Upper lobe of left lung (tissue), 6 donors: ENCODE measurements at regions not wholly inside any gene's neighbourhood (a gene's known extent, or its start where the extent isn't known, plus 50 kb on each side); places are given as distances from the start of the nearest gene placed in this dataset.
"Not testable (repeated sequence)": the region's sequence is repeated elsewhere in the genome, so short reads cannot be mapped to it uniquely, and the experiment has no call there.

ENCODE experiments used
- ATAC-seq, 2 donors: fragments of 200-7000 bp; cut with Tn5 transposase; one replicate each; pipeline ENCODE4 v1.9.1; 2022; ENCODE audit warnings: mild to moderate bottlenecking in 2 of 2, moderate library complexity in 2 of 2; ENCODE audit not compliant: low FRiP score in 2 of 2
- DNase-seq, 2 donors: peaks; one replicate each; pipeline ENCODE4 v3.0.0-alpha.2; 2019 to 2020
- H3K27ac ChIP-seq, 4 donors: fragments of 200-600 bp; sonication (generic); one replicate each; pipeline ENCODE4 v1.5.1; 2016 to 2019
- H3K27me3 ChIP-seq, 4 donors: fragments of 200-600 bp; sonication (generic); one replicate each; pipeline ENCODE4 v1.5.1; 2017 to 2019
- H3K36me3 ChIP-seq, 4 donors: fragments of 200-600 bp; sonication (generic); one replicate each; pipeline ENCODE4 v1.5.1; 2016 to 2019
- H3K4me1 ChIP-seq, 4 donors: fragments of 200-600 bp; sonication (generic); one replicate each; pipeline ENCODE4 v1.5.1; 2018 to 2019
- H3K4me3 ChIP-seq, 4 donors: fragments of 200-600 bp; sonication (generic); one replicate each; pipeline ENCODE4 v1.5.1; 2017 to 2019; ENCODE audit warnings: mild to moderate bottlenecking in 2 of 4, moderate library complexity in 1 of 4
- H3K9me3 ChIP-seq, 4 donors: fragments of 200-600 bp; sonication (generic); one replicate each; pipeline ENCODE4 v1.5.1; 2018 to 2019
- CTCF ChIP-seq, 6 experiments: fragments of 450-650 bp in 4 of 6; fragments of 200-600 bp in 2 of 6; sonication (generic) in 2 of 6; IDR thresholded peaks; one replicate each; pipeline ENCODE4 v1.5.1; 2016 to 2019; ENCODE audit warnings: antibody characterized with exemption in 6 of 6
- EP300 ChIP-seq, 4 donors: sonication (generic); formaldehyde crosslinking; IDR thresholded peaks; one replicate each; pipeline ENCODE4 v1.5.1; 2017; ENCODE audit warnings: antibody characterized with exemption in 4 of 4, control low read depth in 2 of 4
- POLR2A ChIP-seq, 4 donors: fragments of 450-650 bp; IDR thresholded peaks; one replicate each; pipeline ENCODE4 v1.5.1; 2016 to 2017; ENCODE audit warnings: antibody characterized with exemption in 4 of 4, mild to moderate bottlenecking in 2 of 4
- POLR2AphosphoS5 ChIP-seq, 2 donors: sonication (generic); formaldehyde crosslinking; IDR thresholded peaks; one replicate each; pipeline ENCODE4 v1.5.1; 2017; ENCODE audit warnings: antibody characterized with exemption in 2 of 2
- WGBS, 2 donors: methylation state at CpG; one replicate each; pipeline ENCODE4 v1.1.5; 2017 to 2018; 5-methylcytosine and 5-hydroxymethylcytosine counted together
- donor health status: DM: no; HTN: no; CAD: no; lungs with moderate emphysema.
- donor health status: DM: no; HTN: yes; CAD: no; lungs with severe emphysema.

GRCh38 chr9:83191154-83191553 is 128.2 kb upstream of the RASEF start:
- Histone ChIP-seq H3K9me3 (no peaks in the 10 kb centered on the region), H3K4me1 (no peaks in the 10 kb centered on the region), H3K27me3 (no peaks in the 10 kb centered on the region), H3K36me3 (no peaks in the 10 kb centered on the region), H3K27ac (no peak overlapping the region), H3K4me3 (no peak overlapping the region)
- no peak for TF ChIP-seq CTCF (IDR thresholded peaks at IDR 0.05)
- TF ChIP-seq POLR2AphosphoS5 (IDR thresholded peaks at IDR 0.05), result no peak
- no peak for TF ChIP-seq EP300 (IDR thresholded peaks at IDR 0.05)
- TF ChIP-seq POLR2A (IDR thresholded peaks at IDR 0.05), result no peak
- DNase-seq (no peak), ATAC-seq (no peak)

- not testable (repeated sequence) for H3K36me3 ChIP-seq
Observed at GRCh38 chr9:83189026-83189425, 126.1 kb upstream of the RASEF start.

GRCh38 chr9:83188277-83188676 is 125.3 kb upstream of the RASEF start:
- no peak for DNase-seq
- 69 to 82% methylated on average over 3 of the region's 3 CpGs for WGBS, 2 donors
- no peak for ATAC-seq
- Histone ChIP-seq H3K36me3 (no peaks in the 10 kb centered on the region), H3K9me3 (no peaks in the 10 kb centered on the region), H3K27me3 (no peaks in the 10 kb centered on the region), H3K4me3 (no peak overlapping the region), H3K27ac (no peak overlapping the region), H3K4me1 (no peaks in the 10 kb centered on the region)
- no peak for TF ChIP-seq POLR2AphosphoS5 (IDR thresholded peaks at IDR 0.05)
- TF ChIP-seq CTCF (IDR thresholded peaks at IDR 0.05), result no peak
- TF ChIP-seq EP300 (IDR thresholded peaks at IDR 0.05), result no peak
- no peak for TF ChIP-seq POLR2A (IDR thresholded peaks at IDR 0.05)

More at GRCh38 chr9:83189026-83189425, 126.1 kb upstream of the RASEF start:
- not testable (repeated sequence) for DNase-seq, H3K27me3 ChIP-seq, ATAC-seq, H3K9me3 ChIP-seq, H3K27ac ChIP-seq, H3K4me3 ChIP-seq, H3K4me1 ChIP-seq
- WGBS, 2 donors, result 43 to 72% methylated on average over 4 of the region's 4 CpGs

GRCh38 chr9:83186155-83186737 is 123.3 kb upstream of the RASEF start:
- Histone ChIP-seq H3K27me3 (no peaks in the 10 kb centered on the region), H3K4me3 (no peak overlapping the region), H3K36me3 (no peaks in the 10 kb centered on the region), H3K9me3 (no peaks in the 10 kb centered on the region), H3K27ac (no peak overlapping the region), H3K4me1 (no peaks in the 10 kb centered on the region)
- ATAC-seq, result no peak
- TF ChIP-seq CTCF (IDR thresholded peaks at IDR 0.05), result no peak
- no peak for TF ChIP-seq EP300 (IDR thresholded peaks at IDR 0.05)
- no peak for TF ChIP-seq POLR2AphosphoS5 (IDR thresholded peaks at IDR 0.05)
- TF ChIP-seq POLR2A (IDR thresholded peaks at IDR 0.05), result no peak
- 39 to 58% methylated on average over 3 of the region's 3 CpGs for WGBS, 2 donors
- no peak for DNase-seq

GRCh38 chr9:83185488-83186154 is 122.7 kb upstream of the RASEF start:
- Histone ChIP-seq H3K4me3 (no peak overlapping the region), H3K27ac (no peak overlapping the region), H3K27me3 (no peaks in the 10 kb centered on the region), H3K9me3 (no peaks in the 10 kb centered on the region), H3K4me1 (no peaks in the 10 kb centered on the region), H3K36me3 (no peaks in the 10 kb centered on the region)
- no peak for TF ChIP-seq POLR2A (IDR thresholded peaks at IDR 0.05)
- TF ChIP-seq EP300 (IDR thresholded peaks at IDR 0.05), result no peak
- TF ChIP-seq CTCF (IDR thresholded peaks at IDR 0.05), result no peak
- no peak for TF ChIP-seq POLR2AphosphoS5 (IDR thresholded peaks at IDR 0.05)
- DNase-seq (no peak), ATAC-seq (no peak)
- 35 to 53% methylated on average over 6 to 8 of the region's 8 CpGs for WGBS, 2 donors
